HCT116 (cell line): ENCODE measurements at regions not wholly inside any gene's neighbourhood (a gene's known extent, or its start where the extent isn't known, plus 50 kb on each side); places are given as distances from the start of the nearest gene placed in this dataset.

Experiments
- ATAC-seq: fragments of 200-7000 bp; cut with Tn5 transposase; 2 replicates; pipeline ENCODE4 v1.9.1; 2020; ENCODE audit warnings: mild to moderate bottlenecking, moderate library complexity
- BruUV-seq: library from RNA; stranded (reverse); fragments of 400-500 nt; replicated peaks from 2 replicates; lab custom pipeline; 2021; lab: Mats Ljungman, UMichigan
- CTCF ChIA-PET: fragments of 300-600 bp; sonication (Branson Sonifier 250); formaldehyde crosslinking; loops from one replicate; lab custom pipeline; 2021; ENCODE audit warnings: antibody characterized with exemption; lab: Charles Lee
- POLR2A ChIA-PET: fragments of 300-600, 350-600 bp; sonication (Branson Sonifier 250); formaldehyde crosslinking; loops from one replicate; lab custom pipeline; 2021; ENCODE audit warnings: antibody characterized with exemption; lab: Charles Lee
- RAD21 ChIA-PET, 2 experiments: fragments of 300-600 bp; sonication (Branson Sonifier 250); formaldehyde crosslinking; loops; one replicate each; lab custom pipeline; 2023; ENCODE audit warnings: low total read pairs in 2 of 2; ENCODE audit not compliant: uncharacterized antibody in 2 of 2, unreplicated experiment in 2 of 2, low non-redundant PET in 1 of 2; lab: Charles Lee
- DNase-seq: peaks from one replicate; pipeline ENCODE4 v3.0.0-alpha.2; 2010; ENCODE audit warnings: low read depth, low spot score
- H2AFZ ChIP-seq: fragments of 200-600 bp; shearing (Covaris generic), sonication (generic); 2 replicates; pipeline ENCODE4 v1.6.1; 2017; ENCODE audit warnings: low read depth, mixed run types, mixed read lengths, antibody characterized with exemption, low read length; ENCODE audit not compliant: poor library complexity, severe bottlenecking
- H3K27ac ChIP-seq: 2 replicates; pipeline ENCODE4 v1.5.1; 2012; ENCODE audit warnings: low read depth, low read length
- H3K27me3 ChIP-seq: fragments of 200-600 bp; sonication (generic); 2 replicates; pipeline ENCODE4 v1.6.1; 2016; ENCODE audit warnings: mixed run types, low read length, mixed read lengths; ENCODE audit not compliant: insufficient read depth
- H3K36me3 ChIP-seq, 2 experiments: fragments of 200-500 bp in 1 of 2; fragments of 200-600 bp in 1 of 2; sonication (Bioruptor generic) in 1 of 2; sonication (generic) in 1 of 2; 2 replicates each; pipeline versions ENCODE4 v1.5.1 to v1.6.1; 2014 to 2016; ENCODE audit warnings: low read length in 2 of 2, inconsistent platforms in 1 of 2, mixed read lengths in 1 of 2, mixed run types in 1 of 2; ENCODE audit not compliant: insufficient read depth in 2 of 2, control insufficient read depth in 1 of 2
- H3K4me1 ChIP-seq, 2 experiments: fragments of 200-600 bp in 1 of 2; sonication (generic) in 1 of 2; 2 replicates each; pipeline versions ENCODE4 v1.5.1 to v1.6.1; 2012 to 2017; ENCODE audit warnings: low read length in 2 of 2, inconsistent platforms in 1 of 2, mild to moderate bottlenecking in 1 of 2, mixed read lengths in 1 of 2, mixed run types in 1 of 2, moderate library complexity in 1 of 2; ENCODE audit not compliant: insufficient read depth in 2 of 2, control insufficient read depth in 1 of 2
- H3K4me2 ChIP-seq: fragments of 200-600 bp; sonication (generic); 2 replicates; pipeline ENCODE4 v1.6.1; 2017; ENCODE audit warnings: mixed run types, low read length, mixed read lengths
- H3K4me3 ChIP-seq, 2 experiments: fragments of 200-600 bp in 1 of 2; sonication (generic) in 1 of 2; replicated peaks in 1 of 2; 2 replicates each; pipeline ENCODE4 v1.5.1; 2011 to 2016; ENCODE audit warnings: low read length in 2 of 2, control low read depth in 1 of 2, low read depth in 1 of 2, mild to moderate bottlenecking in 1 of 2, mixed read lengths in 1 of 2, mixed run types in 1 of 2
- H3K79me2 ChIP-seq: fragments of 200-600 bp; sonication (generic); 2 replicates; pipeline ENCODE4 v1.6.1; 2017; ENCODE audit warnings: mild to moderate bottlenecking, mixed run types, low read length, moderate library complexity, mixed read lengths; ENCODE audit not compliant: insufficient read depth
- H3K9ac ChIP-seq: fragments of 200-600 bp; sonication (generic); 2 replicates; pipeline ENCODE4 v1.6.1; 2016; ENCODE audit warnings: low read length, mixed read lengths
- H3K9me2 ChIP-seq: fragments of 200-600 bp; sonication (generic), shearing (Covaris generic); 2 replicates; pipeline ENCODE4 v1.6.1; 2017; ENCODE audit warnings: mixed run types, mild to moderate bottlenecking, moderate library complexity; ENCODE audit not compliant: insufficient read depth
- H3K9me3 ChIP-seq, 2 experiments: fragments of 200-500 bp in 1 of 2; fragments of 200-600 bp in 1 of 2; sonication (Bioruptor generic) in 1 of 2; sonication (generic) in 1 of 2; 2 replicates each; pipeline ENCODE4 v1.6.1; 2014 to 2017; ENCODE audit warnings: low read length in 2 of 2, mixed read lengths in 2 of 2, inconsistent platforms in 1 of 2, low read depth in 1 of 2, mild to moderate bottlenecking in 1 of 2, mixed run types in 1 of 2, moderate library complexity in 1 of 2; ENCODE audit not compliant: control insufficient read depth in 1 of 2, insufficient read depth in 1 of 2
- H4K20me1 ChIP-seq: fragments of 200-600 bp; sonication (generic), shearing (Covaris generic); 2 replicates; pipeline ENCODE4 v1.6.1; 2017; ENCODE audit warnings: mixed run types, mild to moderate bottlenecking, moderate library complexity; ENCODE audit not compliant: insufficient read depth
- CBX3 ChIP-seq: IDR thresholded peaks from 2 replicates; pipeline ENCODE4 v1.6.1; 2012; ENCODE audit warnings: low read depth
- CEBPB ChIP-seq: IDR thresholded peaks from 2 replicates; pipeline ENCODE4 v1.6.1; 2012; ENCODE audit warnings: low read depth
- CTCF ChIP-seq, 3 experiments: fragments of 200-600 bp in 1 of 3; sonication (generic) in 1 of 3; IDR thresholded peaks in 2 of 3; conservative IDR thresholded peaks in 1 of 3; 2 replicates each; pipeline ENCODE4 v1.5.1; 2012 to 2017; ENCODE audit warnings: low read depth in 2 of 3, low read length in 2 of 3, antibody characterized with exemption in 1 of 3, borderline replicate concordance in 1 of 3, control low read depth in 1 of 3, mild to moderate bottlenecking in 1 of 3, mixed read lengths in 1 of 3, mixed run types in 1 of 3, moderate library complexity in 1 of 3; ENCODE audit not compliant: insufficient read depth in 1 of 3
- EGR1 ChIP-seq: IDR thresholded peaks from 2 replicates; pipeline ENCODE4 v1.6.1; 2012; ENCODE audit warnings: low read depth
- POLR2A ChIP-seq: IDR thresholded peaks from 2 replicates; pipeline ENCODE4 v1.7.0; 2011; ENCODE audit warnings: borderline replicate concordance; ENCODE audit not compliant: insufficient read depth, insufficient read length; ENCODE audit errors: extremely low read depth
- POLR2AphosphoS5 ChIP-seq: IDR thresholded peaks from 2 replicates; pipeline ENCODE4 v1.6.1; 2011; ENCODE audit warnings: mild to moderate bottlenecking, low read depth, low read length, moderate library complexity
- SP1 ChIP-seq: IDR thresholded peaks from 2 replicates; pipeline ENCODE4 v1.6.1; 2012; ENCODE audit warnings: low read depth
- SRF ChIP-seq: IDR thresholded peaks from 2 replicates; pipeline ENCODE4 v1.6.1; 2012; ENCODE audit warnings: low read depth
- YY1 ChIP-seq: IDR thresholded peaks from 2 replicates; pipeline ENCODE4 v1.6.1; 2011; ENCODE audit warnings: low read length, low read depth, moderate library complexity, mild to moderate bottlenecking; ENCODE audit not compliant: insufficient replicate concordance; ENCODE audit errors: extremely low read depth
- ZNF274 ChIP-seq: fragments of 200-500 bp; sonication (Bioruptor generic); IDR thresholded peaks from 2 replicates; pipeline ENCODE4 v1.6.1; 2014; ENCODE audit warnings: mild to moderate bottlenecking, low read depth, low read length, inconsistent platforms
- intact Hi-C: fragments of 100-400 bp; cut with micrococcal nuclease; formaldehyde crosslinking; loops from 2 replicates; pipeline ENCODE4 v1.10.0; 2022
- TF ChIP-seq, protein P1 (sequence below): IDR thresholded peaks from 2 replicates; pipeline ENCODE4 v1.6.1; 2012
- TF ChIP-seq, protein P2 (sequence below): IDR thresholded peaks from 2 replicates; pipeline ENCODE4 v1.6.1; 2012; ENCODE audit warnings: low read depth
- TF ChIP-seq, protein P3 (sequence below): IDR thresholded peaks from 2 replicates; pipeline ENCODE4 v1.6.1; 2012

DNA sequence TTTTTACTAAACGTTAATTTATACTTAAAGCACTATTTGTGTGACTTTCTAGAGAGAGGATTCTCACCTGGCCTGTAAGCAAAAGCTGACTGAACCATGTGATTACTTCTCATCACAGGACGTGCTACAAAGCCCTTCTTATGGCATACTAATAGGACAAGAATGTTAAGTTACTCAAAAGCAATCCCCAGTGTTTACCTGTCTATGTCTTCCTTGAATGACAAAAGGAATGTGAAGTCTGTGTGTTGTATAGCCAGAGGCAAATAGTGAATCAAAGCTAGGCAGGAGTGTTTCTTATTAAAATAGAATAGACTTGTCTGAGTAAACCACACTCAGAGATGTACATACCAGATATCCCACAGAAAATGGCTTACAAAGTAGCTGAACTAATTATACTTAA lies 1465.5 kb downstream of the SUCLG1 start (continued):
- TF ChIP-seq, protein P1, sequence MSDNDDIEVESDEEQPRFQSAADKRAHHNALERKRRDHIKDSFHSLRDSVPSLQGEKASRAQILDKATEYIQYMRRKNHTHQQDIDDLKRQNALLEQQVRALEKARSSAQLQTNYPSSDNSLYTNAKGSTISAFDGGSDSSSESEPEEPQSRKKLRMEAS, result 0 out of 2 replicates have a peak, but pooled peaks have one; percentile 32

- DNase-seq (no peak), ATAC-seq (no peak)
- no peaks in the 10 kb centered on the region for H3K9me2 ChIP-seq
- H3K27ac ChIP-seq, result no peak overlapping the region
- POLR2A ChIA-PET, result no interaction called here
- no peak overlapping the region for H3K4me3 ChIP-seq
- intact Hi-C loops, result no loop called here
- CTCF ChIA-PET, result no interaction called here
- TF ChIP-seq CTCF (IDR thresholded peaks at IDR 0.05 in 2 of 3, conservative IDR thresholded peaks at IDR 0.05 in 1 of 3; ENCODE audit: borderline replicate concordance in 1 of 3, insufficient read depth in 1 of 3, low read depth in 2 of 3, low read length in 2 of 3) (no peak), SP1 (no peak), YY1 (no peak), CEBPB (no peak), POLR2AphosphoS5 (no peak), SRF (no peak), ZNF274 (no peak), POLR2A (no peak), CBX3 (no peak), EGR1 (no peak)
- TF ChIP-seq, protein P2, sequence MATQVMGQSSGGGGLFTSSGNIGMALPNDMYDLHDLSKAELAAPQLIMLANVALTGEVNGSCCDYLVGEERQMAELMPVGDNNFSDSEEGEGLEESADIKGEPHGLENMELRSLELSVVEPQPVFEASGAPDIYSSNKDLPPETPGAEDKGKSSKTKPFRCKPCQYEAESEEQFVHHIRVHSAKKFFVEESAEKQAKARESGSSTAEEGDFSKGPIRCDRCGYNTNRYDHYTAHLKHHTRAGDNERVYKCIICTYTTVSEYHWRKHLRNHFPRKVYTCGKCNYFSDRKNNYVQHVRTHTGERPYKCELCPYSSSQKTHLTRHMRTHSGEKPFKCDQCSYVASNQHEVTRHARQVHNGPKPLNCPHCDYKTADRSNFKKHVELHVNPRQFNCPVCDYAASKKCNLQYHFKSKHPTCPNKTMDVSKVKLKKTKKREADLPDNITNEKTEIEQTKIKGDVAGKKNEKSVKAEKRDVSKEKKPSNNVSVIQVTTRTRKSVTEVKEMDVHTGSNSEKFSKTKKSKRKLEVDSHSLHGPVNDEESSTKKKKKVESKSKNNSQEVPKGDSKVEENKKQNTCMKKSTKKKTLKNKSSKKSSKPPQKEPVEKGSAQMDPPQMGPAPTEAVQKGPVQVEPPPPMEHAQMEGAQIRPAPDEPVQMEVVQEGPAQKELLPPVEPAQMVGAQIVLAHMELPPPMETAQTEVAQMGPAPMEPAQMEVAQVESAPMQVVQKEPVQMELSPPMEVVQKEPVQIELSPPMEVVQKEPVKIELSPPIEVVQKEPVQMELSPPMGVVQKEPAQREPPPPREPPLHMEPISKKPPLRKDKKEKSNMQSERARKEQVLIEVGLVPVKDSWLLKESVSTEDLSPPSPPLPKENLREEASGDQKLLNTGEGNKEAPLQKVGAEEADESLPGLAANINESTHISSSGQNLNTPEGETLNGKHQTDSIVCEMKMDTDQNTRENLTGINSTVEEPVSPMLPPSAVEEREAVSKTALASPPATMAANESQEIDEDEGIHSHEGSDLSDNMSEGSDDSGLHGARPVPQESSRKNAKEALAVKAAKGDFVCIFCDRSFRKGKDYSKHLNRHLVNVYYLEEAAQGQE, result no peak
- TF ChIP-seq, protein P3, sequence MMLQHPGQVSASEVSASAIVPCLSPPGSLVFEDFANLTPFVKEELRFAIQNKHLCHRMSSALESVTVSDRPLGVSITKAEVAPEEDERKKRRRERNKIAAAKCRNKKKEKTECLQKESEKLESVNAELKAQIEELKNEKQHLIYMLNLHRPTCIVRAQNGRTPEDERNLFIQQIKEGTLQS, result no peak
- no peak overlapping the region for H3K4me2 ChIP-seq
- H4K20me1 ChIP-seq, result no peaks in the 10 kb centered on the region
- H3K9ac ChIP-seq, result no peak overlapping the region
- H3K27me3 ChIP-seq, result no peaks in the 10 kb centered on the region
- H3K9me3 ChIP-seq, result no peaks in the 10 kb centered on the region
- H3K79me2 ChIP-seq, result no peaks in the 10 kb centered on the region
- BruUV-seq, result no TSS peak
- peak overlapping the region; percentile 36 for H2AFZ ChIP-seq
- H3K4me1 ChIP-seq, result peaks cover 0 to 11% of the 10 kb centered on the region in 2 experiments; a peak in 2 of 4 replicates
- RAD21 ChIA-PET, result no interaction called here
- H3K36me3 ChIP-seq, result no peaks in the 10 kb centered on the region
These were observed 1466.1 kb downstream of the SUCLG1 start for GRCh38 chr2:82992968-82993367.
